Heart left ventricle (tissue), 16 donors: ENCODE measurements at regions not wholly inside any gene's neighbourhood (a gene's known extent, or its start where the extent isn't known, plus 50 kb on each side); places are given as distances from the start of the nearest gene placed in this dataset.

Experiments used
- ATAC-seq, 4 donors: fragments of 200-7000 bp; cut with Tn5 transposase; one replicate each; pipeline ENCODE4 v1.9.1; 2020 to 2022; ENCODE audit warnings: moderate library complexity in 4 of 4, mild to moderate bottlenecking in 3 of 4, moderate number of reproducible peaks in 1 of 4
- DNase-seq, 5 donors: peaks; one replicate each; pipeline ENCODE4 v3.0.0-alpha.2; 2020
- H3K27ac ChIP-seq, 12 donors: fragments of 200-600 bp; sonication (generic) in 4 of 12; one replicate each; pipeline versions ENCODE4 v1.5.0 to v1.8.0; 2016 to 2022; ENCODE audit warnings: mild to moderate bottlenecking in 2 of 12
- H3K27me3 ChIP-seq, 9 donors: fragments of 200-600 bp; sonication (generic) in 2 of 9; one replicate each; pipeline versions ENCODE4 v1.5.1 to v1.8.0; 2016 to 2022; ENCODE audit warnings: mild to moderate bottlenecking in 3 of 9
- H3K36me3 ChIP-seq, 9 donors: fragments of 200-600 bp; sonication (generic) in 2 of 9; one replicate each; pipeline versions ENCODE4 v1.5.0 to v1.8.0; 2018 to 2022; ENCODE audit warnings: mild to moderate bottlenecking in 2 of 9
- H3K4me1 ChIP-seq, 12 donors: fragments of 200-600 bp; sonication (generic) in 4 of 12; one replicate each; pipeline versions ENCODE4 v1.5.0 to v1.8.0; 2016 to 2022; ENCODE audit warnings: mild to moderate bottlenecking in 3 of 12
- H3K4me3 ChIP-seq, 12 donors: fragments of 200-600 bp; sonication (generic) in 4 of 12; one replicate each; pipeline versions ENCODE4 v1.5.0 to v1.8.0; 2017 to 2022; ENCODE audit warnings: mild to moderate bottlenecking in 9 of 12, moderate library complexity in 4 of 12
- H3K9me3 ChIP-seq, 12 donors: fragments of 200-600 bp; sonication (generic) in 4 of 12; one replicate each; pipeline versions ENCODE4 v1.5.0 to v1.8.0; 2016 to 2022; ENCODE audit warnings: mild to moderate bottlenecking in 1 of 12
- CTCF ChIP-seq, 12 donors: fragments of 200-600 bp; sonication (generic) in 4 of 12; IDR thresholded peaks; one replicate each; pipeline versions ENCODE4 v1.5.0 to v1.8.0; 2018 to 2022; ENCODE audit warnings: antibody characterized with exemption in 12 of 12, mild to moderate bottlenecking in 5 of 12
- POLR2A ChIP-seq, 2 donors: fragments of 450-650 bp; IDR thresholded peaks; one replicate each; pipeline ENCODE4 v1.6.1; 2017; ENCODE audit warnings: antibody characterized with exemption in 2 of 2, mild to moderate bottlenecking in 2 of 2, moderate library complexity in 2 of 2
- WGBS, 4 donors: extraction: QIAGEN DNeasy Blood & Tissue Kit in 2 of 4; methylation state at CpG; one replicate each; pipeline versions ENCODE4 v1.1.5 to v1.1.7; 2013 to 2018; 5-methylcytosine and 5-hydroxymethylcytosine counted together
- intact Hi-C, 10 donors: fragments of 100-400 bp; cut with DNase I; formaldehyde crosslinking; loops; one replicate each; pipeline versions ENCODE4 v1.11.1 to v1.14.2; 2022
- donor health status: ischemic (EF 13 %, LVEDD 7.1; RV severe dilation, severe dysfunction).
- donor health status: healthy with polysubstance abuse.
- donor health status: DM: no; HTN: yes; CAD: no.
- donor health status: DM: no; HTN: no; CAD: no.
- donor health status: ischemic (EF 25% LVEDD 6.9; RV normal size, moderate dysfunction).
- donor health status: ischemic (EF 25% LVEDD 5.7; RV mildly dilated, moderate dysfunction).
- donor health status: healthy.
- donor health status: DM: yes; HTN: yes; CAD: no.
- donor health status: ischemic (EF 35%, LVEDD 5.7; RV mildly dilated, moderate dysfunction).
- donor health status: nonischemic (EF 11% LVEDD 7.7; RV severe dilation, severe dysfunction).
- donor health status: DM: yes; HTN: yes; CAD: no.
- donor health status: PGD.
- donor health status: ischemic (EF 29% LVEDD 5.4; RV normal size, mild dysfunction).
- donor health status: nonischemic (EF 23%, LVEDD 6.1; RV moderate dilation, normal function).

GRCh38 chr7:26005683-26006410, 146.2 kb upstream of the NFE2L3 start:
- no peaks in the 10 kb centered on the region for H3K9me3 ChIP-seq
- ATAC-seq (no peak), DNase-seq (no peak)
- 52 to 67% (median 58%) methylated on average over 12 of the region's 12 CpGs for WGBS, 4 donors
- H3K36me3 ChIP-seq = no peaks in the 10 kb centered on the region
- TF ChIP-seq POLR2A (IDR thresholded peaks at IDR 0.05) = no peak
- TF ChIP-seq CTCF (IDR thresholded peaks at IDR 0.05) = no peak
- intact Hi-C loops = no loop called here
- no peak overlapping the region for H3K27ac ChIP-seq
- peaks cover 0 to 12% (median 0%) of the 10 kb centered on the region in 9 donors for H3K27me3 ChIP-seq
- no peak overlapping the region for H3K4me3 ChIP-seq
- no peaks in the 10 kb centered on the region for H3K4me1 ChIP-seq

GRCh38 chr7:26006426-26006825, 145.6 kb upstream of the NFE2L3 start:
- H3K27me3 ChIP-seq = peaks cover 0 to 12% (median 0%) of the 10 kb centered on the region in 9 donors
- TF ChIP-seq POLR2A (IDR thresholded peaks at IDR 0.05) (no peak), CTCF (IDR thresholded peaks at IDR 0.05) (no peak)
- H3K36me3 ChIP-seq = no peaks in the 10 kb centered on the region
- no peaks in the 10 kb centered on the region for H3K9me3 ChIP-seq
- no peak overlapping the region for H3K27ac ChIP-seq
- WGBS, 4 donors = 78 to 89% (median 86%) methylated on average over 4 of the region's 4 CpGs
- H3K4me3 ChIP-seq = no peak overlapping the region
- ATAC-seq (no peak), DNase-seq (no peak)
- intact Hi-C loops = no loop called here
- no peaks in the 10 kb centered on the region for H3K4me1 ChIP-seq

GRCh38 chr7:26007510-26007909, 144.5 kb upstream of the NFE2L3 start:
- no peaks in the 10 kb centered on the region for H3K36me3 ChIP-seq
- no peaks in the 10 kb centered on the region for H3K4me1 ChIP-seq
- no peak overlapping the region for H3K4me3 ChIP-seq
- WGBS, 4 donors = 14 to 28% (median 21%) methylated on average over 2 of the region's 2 CpGs
- DNase-seq (no peak), ATAC-seq (no peak)
- no peak overlapping the region for H3K27ac ChIP-seq
- intact Hi-C loops = no loop called here
- no peaks in the 10 kb centered on the region for H3K9me3 ChIP-seq
- peaks cover 0 to 10% (median 0%) of the 10 kb centered on the region in 9 donors for H3K27me3 ChIP-seq
- TF ChIP-seq POLR2A (IDR thresholded peaks at IDR 0.05) (no peak), CTCF (IDR thresholded peaks at IDR 0.05) (no peak)

GRCh38 chr7:26008428-26008827, 143.6 kb upstream of the NFE2L3 start:
- TF ChIP-seq POLR2A (IDR thresholded peaks at IDR 0.05) (no peak), CTCF (IDR thresholded peaks at IDR 0.05) (no peak)
- Histone ChIP-seq H3K4me1 (no peaks in the 10 kb centered on the region), H3K27ac (no peak overlapping the region), H3K4me3 (no peak overlapping the region), H3K9me3 (no peaks in the 10 kb centered on the region), H3K36me3 (no peaks in the 10 kb centered on the region), H3K27me3 (peaks cover 0 to 8% (median 0%) of the 10 kb centered on the region in 9 donors)
- DNase-seq (no peak), ATAC-seq (no peak)
- WGBS, 4 donors = 56 to 73% (median 67%) methylated on average over 5 of the region's 5 CpGs
- intact Hi-C loops = no loop called here
